Stomach (tissue), 4 donors: ENCODE measurements at regions not wholly inside any gene's neighbourhood (a gene's known extent, or its start where the extent isn't known, plus 50 kb on each side); places are given as distances from the start of the nearest gene placed in this dataset.

Source experiments
- EP300 ChIP-seq: sonication (generic); formaldehyde crosslinking; IDR thresholded peaks from one replicate; pipeline ENCODE4 v1.6.1; 2017; ENCODE audit warnings: antibody characterized with exemption
- POLR2A ChIP-seq, 4 donors: fragments of 450-650 bp; IDR thresholded peaks; one replicate each; pipeline ENCODE4 v1.6.1; 2016; ENCODE audit warnings: antibody characterized with exemption in 4 of 4, control low read depth in 2 of 4, mild to moderate bottlenecking in 1 of 4, moderate library complexity in 1 of 4
- POLR2AphosphoS5 ChIP-seq, 3 donors: sonication (generic); formaldehyde crosslinking; IDR thresholded peaks; one replicate each; pipeline ENCODE4 v1.6.1; 2016; ENCODE audit warnings: antibody characterized with exemption in 3 of 3
- TF ChIP-seq, protein P1 (sequence below), 7 experiments: fragments of 450-650 bp in 4 of 7; fragments of 200-600 bp in 3 of 7; sonication (generic) in 3 of 7; IDR thresholded peaks; one replicate each; pipeline ENCODE4 v1.5.1; 2016 to 2019; ENCODE audit warnings: antibody characterized with exemption in 7 of 7, control low read depth in 2 of 7, mild to moderate bottlenecking in 1 of 7

DNA sequence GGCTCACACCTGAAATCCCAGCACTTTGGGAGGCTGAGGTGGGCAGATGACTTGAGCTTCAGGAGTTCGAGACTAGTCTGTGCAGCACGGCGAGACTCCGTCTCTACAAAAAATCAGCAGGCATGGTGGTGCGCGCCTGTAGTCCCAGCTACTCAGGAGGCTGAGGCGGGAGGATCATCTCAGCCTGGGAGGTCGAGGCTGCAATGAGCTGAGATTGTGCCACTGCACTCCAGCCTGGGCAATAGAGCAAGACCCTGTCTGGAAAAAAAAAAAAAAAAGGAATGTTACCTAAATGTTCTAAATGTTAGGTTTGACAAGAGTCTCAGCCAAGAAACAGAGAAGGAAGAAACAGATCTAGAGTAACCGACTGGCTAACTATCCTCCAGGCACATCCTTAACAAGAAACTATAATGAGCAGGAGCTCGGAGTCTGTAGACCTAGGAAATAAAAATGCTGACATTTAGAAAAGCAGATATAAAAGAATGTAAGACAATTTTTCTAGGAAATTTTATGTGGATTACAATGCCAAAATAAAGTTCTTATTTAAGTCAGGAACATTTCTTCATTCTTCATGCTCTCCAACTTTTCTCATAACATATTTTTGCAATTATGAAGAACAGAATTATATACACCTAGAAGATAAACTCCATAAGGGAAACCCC lies 166.6 kb upstream of the TBCA start:
- TF ChIP-seq EP300 (no peak), POLR2A (IDR thresholded peaks at IDR 0.05) (no peak), POLR2AphosphoS5 (IDR thresholded peaks at IDR 0.05) (no peak)
- TF ChIP-seq, protein P1, sequence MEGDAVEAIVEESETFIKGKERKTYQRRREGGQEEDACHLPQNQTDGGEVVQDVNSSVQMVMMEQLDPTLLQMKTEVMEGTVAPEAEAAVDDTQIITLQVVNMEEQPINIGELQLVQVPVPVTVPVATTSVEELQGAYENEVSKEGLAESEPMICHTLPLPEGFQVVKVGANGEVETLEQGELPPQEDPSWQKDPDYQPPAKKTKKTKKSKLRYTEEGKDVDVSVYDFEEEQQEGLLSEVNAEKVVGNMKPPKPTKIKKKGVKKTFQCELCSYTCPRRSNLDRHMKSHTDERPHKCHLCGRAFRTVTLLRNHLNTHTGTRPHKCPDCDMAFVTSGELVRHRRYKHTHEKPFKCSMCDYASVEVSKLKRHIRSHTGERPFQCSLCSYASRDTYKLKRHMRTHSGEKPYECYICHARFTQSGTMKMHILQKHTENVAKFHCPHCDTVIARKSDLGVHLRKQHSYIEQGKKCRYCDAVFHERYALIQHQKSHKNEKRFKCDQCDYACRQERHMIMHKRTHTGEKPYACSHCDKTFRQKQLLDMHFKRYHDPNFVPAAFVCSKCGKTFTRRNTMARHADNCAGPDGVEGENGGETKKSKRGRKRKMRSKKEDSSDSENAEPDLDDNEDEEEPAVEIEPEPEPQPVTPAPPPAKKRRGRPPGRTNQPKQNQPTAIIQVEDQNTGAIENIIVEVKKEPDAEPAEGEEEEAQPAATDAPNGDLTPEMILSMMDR (IDR thresholded peaks at IDR 0.05) = no peak
